Neural crest cell (in vitro differentiated cells): ENCODE measurements at regions not wholly inside any gene's neighbourhood (a gene's known extent, or its start where the extent isn't known, plus 50 kb on each side); places are given as distances from the start of the nearest gene placed in this dataset.

Experiments
- DNase-seq: peaks from one replicate; pipeline ENCODE4 v3.0.0; 2021; ENCODE audit warnings: low read depth, mixed read lengths, low spot score
- H3K27ac Mint-ChIP-seq: one replicate; pipeline ENCODE4 v1.8.0; 2021; ENCODE audit warnings: mild to moderate bottlenecking, mixed read lengths; ENCODE audit not compliant: unreplicated experiment
- H3K27me3 Mint-ChIP-seq: 2 replicates; pipeline ENCODE4 v1.8.0; 2021; ENCODE audit warnings: low read depth, mild to moderate bottlenecking, mixed read lengths
- H3K36me3 Mint-ChIP-seq: 2 replicates; pipeline ENCODE4 v1.8.0; 2021; ENCODE audit warnings: low read depth, mild to moderate bottlenecking, mixed read lengths
- H3K4me1 Mint-ChIP-seq: 2 replicates; pipeline ENCODE4 v1.8.0; 2021; ENCODE audit warnings: mixed read lengths
- H3K4me3 Mint-ChIP-seq: one replicate; pipeline ENCODE4 v1.8.0; 2021; ENCODE audit warnings: mild to moderate bottlenecking, mixed read lengths
- H3K9me3 Mint-ChIP-seq: 2 replicates; pipeline ENCODE4 v1.8.0; 2021; ENCODE audit warnings: mixed read lengths
- CTCF ChIP-seq: fragments of 200-600 bp; sonication (generic); conservative IDR thresholded peaks from 2 replicates; pipeline ENCODE4 v1.5.0; 2021; ENCODE audit warnings: antibody characterized with exemption, mild to moderate bottlenecking

DNA sequence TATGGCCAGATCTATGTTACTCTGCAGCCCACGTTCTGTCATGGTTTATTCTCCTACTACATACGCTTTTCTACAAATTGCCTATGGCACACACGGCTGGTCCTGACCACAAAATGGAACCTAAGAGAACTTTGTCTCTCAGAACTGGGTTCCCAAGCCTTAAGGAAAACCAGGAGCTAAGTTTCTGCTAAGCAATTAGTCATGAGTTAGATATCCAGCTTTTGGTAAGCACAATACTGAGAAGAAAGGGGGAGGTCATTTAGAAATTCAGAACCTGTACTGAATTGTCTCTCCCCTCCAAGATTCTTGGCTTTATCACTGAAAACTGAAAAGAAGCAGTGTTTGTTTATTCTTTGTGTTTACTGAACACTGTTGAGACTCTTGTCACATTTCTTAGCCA is 283.5 kb upstream of the TANK start:
- Mint-ChIP-seq H3K27ac (no peak overlapping the region), H3K4me1 (no peaks in the 10 kb centered on the region), H3K9me3 (peaks cover 8% of the 10 kb centered on the region), H3K36me3 (no peaks in the 10 kb centered on the region), H3K27me3 (no peaks in the 10 kb centered on the region), H3K4me3 (no peak overlapping the region)
- TF ChIP-seq CTCF, result no peak
- DNase-seq, result no peak

GRCh38 chr2:160878618-160879017 is 281.6 kb upstream of the TANK start:
- Mint-ChIP-seq H3K4me3 (no peak overlapping the region), H3K9me3 (peaks cover 11% of the 10 kb centered on the region), H3K36me3 (no peaks in the 10 kb centered on the region), H3K27ac (no peak overlapping the region), H3K4me1 (no peaks in the 10 kb centered on the region), H3K27me3 (no peaks in the 10 kb centered on the region)
- no peak for DNase-seq
- no peak for TF ChIP-seq CTCF

- H3K27me3 Mint-ChIP-seq, result no peaks in the 10 kb centered on the region
- no peaks in the 10 kb centered on the region for H3K4me1 Mint-ChIP-seq
- TF ChIP-seq CTCF, result no peak
- no peak overlapping the region for H3K4me3 Mint-ChIP-seq
- DNase-seq, result no peak
- no peaks in the 10 kb centered on the region for H3K36me3 Mint-ChIP-seq
- no peak overlapping the region for H3K27ac Mint-ChIP-seq
- peaks cover 9% of the 10 kb centered on the region for H3K9me3 Mint-ChIP-seq
Observed at GRCh38 chr2:160882906-160883305, 277.3 kb upstream of the TANK start.

- Mint-ChIP-seq H3K36me3 (no peaks in the 10 kb centered on the region), H3K27ac (no peak overlapping the region)
Observed at GRCh38 chr2:160884056-160884455, 276.2 kb upstream of the TANK start.

GRCh38 chr2:160889439-160890170 is 270.6 kb upstream of the TANK start:
- Mint-ChIP-seq H3K4me3 (no peak overlapping the region), H3K9me3 (no peaks in the 10 kb centered on the region), H3K4me1 (no peaks in the 10 kb centered on the region), H3K36me3 (no peaks in the 10 kb centered on the region), H3K27ac (no peak overlapping the region), H3K27me3 (no peaks in the 10 kb centered on the region)
- TF ChIP-seq CTCF, result no peak
- no peak for DNase-seq

More at GRCh38 chr2:160884056-160884455, 276.2 kb upstream of the TANK start:
- no peak for DNase-seq
- no peaks in the 10 kb centered on the region for H3K27me3 Mint-ChIP-seq
- H3K9me3 Mint-ChIP-seq, result peaks cover 6% of the 10 kb centered on the region
- TF ChIP-seq CTCF, result no peak
- no peak overlapping the region for H3K4me3 Mint-ChIP-seq
- no peaks in the 10 kb centered on the region for H3K4me1 Mint-ChIP-seq
